HG02840 (cell line): ENCODE measurements at regions not wholly inside any gene's neighbourhood (a gene's known extent, or its start where the extent isn't known, plus 50 kb on each side); places are given as distances from the start of the nearest gene placed in this dataset.
"Not testable (repeated sequence)": the region's sequence is repeated elsewhere in the genome, so short reads cannot be mapped to it uniquely, and the experiment has no call there.

Source experiments
- ATAC-seq: cut with Tn5 transposase; IDR thresholded peaks from one replicate; pipeline ENCODE4 v1.9.1; 2021; ENCODE audit warnings: mild to moderate bottlenecking, moderate library complexity, moderate number of reproducible peaks; ENCODE audit not compliant: unreplicated experiment, low FRiP score

DNA sequence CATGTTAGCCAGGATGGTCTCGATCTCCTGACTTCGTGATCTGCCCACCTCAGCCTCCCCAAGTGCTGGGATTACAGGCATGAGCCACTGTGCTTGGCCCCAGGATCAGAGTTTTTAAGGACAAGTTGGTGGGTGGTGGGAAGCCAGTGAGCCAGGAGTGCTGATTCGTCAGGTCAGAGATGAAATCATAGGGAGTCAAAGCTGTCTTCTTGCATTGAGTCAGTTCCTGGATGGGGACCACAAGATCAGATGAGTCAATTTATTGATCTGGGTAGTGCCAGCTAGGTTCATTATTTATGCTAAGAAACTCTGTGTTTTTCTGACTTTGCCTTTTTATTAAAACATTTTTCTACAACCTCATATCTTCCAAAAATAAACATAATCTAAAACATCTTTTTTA, 423.8 kb downstream of the ARL4A start:
- no peak for ATAC-seq

GRCh38 chr7:13114240-13114639, 426.8 kb downstream of the ARL4A start:
- ATAC-seq: not testable (repeated sequence)

DNA sequence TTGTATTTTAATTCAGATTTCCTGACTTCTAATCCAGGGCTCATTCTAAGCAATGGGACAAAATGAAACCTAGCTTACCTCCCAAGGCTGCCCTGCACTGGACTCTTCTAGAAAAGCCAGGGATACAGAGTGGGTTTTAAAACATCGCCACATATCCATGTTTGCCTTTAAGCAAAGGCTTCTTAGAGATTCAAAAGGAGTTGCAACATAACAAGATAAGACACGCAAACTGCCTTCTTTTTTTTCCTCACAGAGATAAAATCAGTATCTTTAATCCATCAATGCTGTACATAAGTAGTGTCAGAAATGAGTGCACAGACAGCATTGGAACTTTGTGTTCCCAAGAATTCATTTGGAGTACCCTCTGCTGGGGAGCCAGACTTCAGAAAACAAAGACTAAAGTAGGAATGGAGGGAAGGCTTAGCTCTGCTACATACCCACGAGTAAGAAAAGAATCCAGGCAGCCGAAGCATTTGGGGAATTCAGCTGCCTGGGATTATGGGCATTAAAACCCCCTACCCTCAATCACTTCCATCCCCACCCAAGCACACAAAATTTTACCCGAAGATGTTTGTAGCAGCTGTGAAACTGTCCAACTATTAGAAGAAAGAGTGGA, 427.8 kb downstream of the ARL4A start:
- no peak for ATAC-seq

DNA sequence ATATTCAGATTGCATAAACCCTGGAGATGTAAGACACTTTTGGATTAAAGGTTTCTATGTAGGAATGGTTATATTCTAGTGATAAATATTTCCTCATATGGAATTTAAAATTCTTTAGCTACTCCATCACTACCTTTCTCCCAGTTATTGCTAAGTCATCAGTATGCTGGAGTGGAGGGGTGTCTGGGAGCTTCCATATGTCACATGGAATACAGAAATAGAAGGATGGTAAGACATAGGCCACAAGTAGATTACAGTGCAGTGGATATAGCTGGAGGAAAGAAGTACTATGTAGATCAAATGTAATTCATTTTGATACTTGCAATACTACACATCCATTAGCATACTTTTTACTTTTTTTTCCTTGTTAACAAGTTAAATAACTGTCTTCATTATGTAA, 428.4 kb downstream of the ARL4A start:
- ATAC-seq: no peak

GRCh38 chr7:13117103-13117502, 429.7 kb downstream of the ARL4A start:
- no peak for ATAC-seq

DNA sequence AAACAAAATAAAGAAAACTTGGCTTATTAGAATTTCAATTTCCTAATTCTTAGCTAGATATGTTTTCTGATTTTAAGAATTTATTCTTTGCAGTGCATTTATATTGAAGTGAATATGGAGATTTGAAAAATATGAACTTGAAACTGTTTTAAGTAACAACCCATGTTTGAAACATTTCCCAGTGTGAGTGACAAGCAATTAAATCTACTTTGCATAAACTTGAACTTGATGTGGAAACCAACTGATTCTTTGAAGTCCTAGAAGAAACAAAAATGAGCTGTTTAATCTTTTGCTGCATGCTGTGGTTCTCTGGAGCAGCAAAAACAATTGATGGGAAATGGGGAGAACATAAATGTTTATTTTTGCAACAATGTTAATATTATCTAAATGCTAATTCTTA, 430.2 kb downstream of the ARL4A start:
- ATAC-seq: no peak

DNA sequence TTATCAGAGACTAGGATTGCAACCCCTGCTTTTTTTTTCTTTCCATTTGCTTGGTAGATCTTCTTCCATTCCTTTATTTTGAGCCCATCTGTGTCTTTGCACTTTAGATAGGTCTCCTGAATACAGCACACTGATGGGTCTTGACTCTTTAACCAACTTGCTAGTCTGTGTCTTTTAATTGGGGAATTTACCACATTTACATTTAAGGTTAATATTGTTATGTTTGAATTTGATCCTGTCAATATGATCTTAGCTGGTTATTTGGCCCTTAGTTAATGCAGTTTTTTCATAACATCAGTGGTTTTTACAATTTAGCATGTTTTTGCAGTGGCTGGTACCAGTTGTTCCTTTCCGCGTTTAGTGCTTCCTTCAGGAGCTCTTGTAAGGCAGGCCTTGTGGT, 437.2 kb downstream of the ARL4A start:
- not testable (repeated sequence) for ATAC-seq

DNA sequence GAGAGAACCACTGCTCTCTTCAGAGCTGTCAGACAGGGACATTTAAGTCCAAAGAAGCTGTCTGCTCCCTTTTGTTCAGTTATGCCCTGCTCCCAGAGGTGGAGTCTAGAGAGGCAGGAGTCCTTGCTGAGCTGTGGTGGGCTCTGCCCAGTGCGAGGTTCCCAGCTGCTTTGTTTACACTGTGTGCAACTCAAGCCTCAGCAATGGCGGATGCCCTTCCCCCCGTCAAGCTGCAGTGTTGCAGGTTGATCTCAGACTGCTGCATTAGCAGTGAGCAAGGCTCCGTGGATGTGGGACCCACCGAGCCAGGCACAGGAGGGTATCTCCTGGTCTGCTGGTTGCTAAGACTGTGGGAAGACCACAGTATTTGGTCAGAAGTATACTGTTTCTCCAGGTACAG, 438.9 kb downstream of the ARL4A start:
- ATAC-seq: no peak

- ATAC-seq: no peak
Measured at GRCh38 chr7:13130321-13130720, 442.9 kb downstream of the ARL4A start.

GRCh38 chr7:13130906-13131305, 443.5 kb downstream of the ARL4A start:
- ATAC-seq: not testable (repeated sequence)

DNA sequence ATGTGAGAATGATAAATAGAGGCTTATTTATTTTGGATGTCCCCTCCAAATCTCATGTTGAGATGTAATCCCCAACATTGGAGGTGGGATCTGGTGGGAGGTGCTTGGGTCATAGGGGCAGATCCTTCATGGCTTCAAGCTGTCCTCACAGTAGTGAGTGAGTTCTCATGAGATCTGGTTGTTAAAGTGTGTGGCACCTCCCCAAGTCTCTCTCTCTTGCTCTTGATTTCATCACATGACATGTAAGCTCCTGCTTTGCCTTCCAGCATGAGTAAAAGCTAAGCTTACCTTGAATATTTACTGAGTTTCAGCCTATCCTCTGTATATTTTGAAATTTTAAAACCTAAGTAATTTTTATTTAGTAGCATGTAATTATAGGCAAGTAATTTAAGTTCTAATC, 444.9 kb downstream of the ARL4A start:
- ATAC-seq: no peak

GRCh38 chr7:13136345-13136744, 448.9 kb downstream of the ARL4A start:
- ATAC-seq: not testable (repeated sequence)

DNA sequence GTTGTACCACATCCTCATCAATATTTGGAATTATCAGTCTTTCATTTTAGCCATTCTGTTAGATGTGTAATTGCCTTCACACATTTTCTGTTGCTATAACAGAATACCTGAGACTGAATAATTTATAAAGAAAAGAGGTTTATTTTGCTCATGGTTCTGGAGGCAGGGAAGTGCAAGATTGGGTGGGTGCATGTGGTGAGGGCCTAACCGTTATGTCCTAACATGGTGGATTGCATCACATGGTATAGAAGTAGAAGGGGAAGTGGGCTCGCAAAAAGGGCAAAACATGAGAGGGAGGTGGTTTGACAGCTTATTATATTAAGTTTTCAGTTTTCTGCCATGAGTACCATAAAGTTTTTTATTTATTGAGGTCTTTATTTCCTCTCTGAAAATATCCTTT, 452.0 kb downstream of the ARL4A start:
- no peak for ATAC-seq

GRCh38 chr7:13144673-13145072, 457.2 kb downstream of the ARL4A start:
- ATAC-seq: no peak

DNA sequence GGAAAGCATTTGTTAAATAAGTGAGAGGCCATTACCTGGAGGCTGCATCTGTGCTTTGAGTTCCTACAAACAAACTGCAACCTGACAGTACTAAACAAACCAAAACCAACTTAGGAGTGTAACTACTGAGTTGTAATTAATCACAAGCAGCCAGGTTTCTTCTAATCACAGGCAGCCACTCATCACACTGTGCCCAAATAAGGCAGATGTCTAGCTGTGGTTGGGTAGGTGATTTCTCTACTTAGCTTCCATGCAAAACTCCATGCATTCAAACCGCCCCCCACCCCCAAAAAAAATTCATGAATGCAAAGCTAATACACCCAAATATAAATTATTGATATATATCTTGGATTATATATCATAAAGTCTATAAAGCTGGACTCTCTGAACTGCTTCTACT, 461.1 kb downstream of the ARL4A start:
- ATAC-seq: no peak

DNA sequence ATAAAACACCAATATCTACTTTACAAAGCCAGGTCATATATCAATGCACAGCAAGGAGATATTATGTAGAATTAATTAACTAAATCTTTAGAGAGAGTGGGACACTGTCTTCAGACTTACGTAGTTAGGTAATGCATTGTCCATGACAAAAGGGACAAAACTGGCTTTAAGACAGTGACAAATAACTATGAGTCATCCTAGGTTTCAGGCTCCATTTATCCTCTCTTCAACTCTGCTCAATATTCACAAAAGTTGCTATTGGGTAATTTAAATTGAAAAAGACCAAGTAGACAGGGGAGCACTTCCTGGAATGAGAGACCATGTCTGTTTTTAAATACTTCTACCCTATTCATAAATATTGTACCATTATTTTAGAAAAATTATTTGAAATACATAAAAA, 464.5 kb downstream of the ARL4A start:
- ATAC-seq: no peak

DNA sequence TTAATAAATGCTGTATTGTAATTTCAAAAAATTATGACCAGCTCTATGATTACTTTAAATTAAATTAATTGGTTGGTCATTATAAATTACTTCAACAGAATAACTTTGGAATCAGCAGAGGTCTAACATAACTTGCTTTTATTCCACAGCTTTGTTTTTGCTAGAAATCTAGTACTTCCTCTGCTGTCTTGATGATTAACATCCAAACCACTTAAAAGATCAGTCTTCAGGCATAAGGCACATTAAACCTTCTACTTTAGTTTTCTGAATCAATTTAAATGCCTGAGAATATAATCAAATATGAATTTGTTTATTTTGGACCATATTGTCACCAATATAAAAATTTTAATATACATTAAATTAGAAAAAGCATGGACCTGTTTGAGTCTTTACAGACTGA, 465.3 kb downstream of the ARL4A start:
- no peak for ATAC-seq

GRCh38 chr7:13153266-13153665, 465.8 kb downstream of the ARL4A start:
- ATAC-seq: no peak

DNA sequence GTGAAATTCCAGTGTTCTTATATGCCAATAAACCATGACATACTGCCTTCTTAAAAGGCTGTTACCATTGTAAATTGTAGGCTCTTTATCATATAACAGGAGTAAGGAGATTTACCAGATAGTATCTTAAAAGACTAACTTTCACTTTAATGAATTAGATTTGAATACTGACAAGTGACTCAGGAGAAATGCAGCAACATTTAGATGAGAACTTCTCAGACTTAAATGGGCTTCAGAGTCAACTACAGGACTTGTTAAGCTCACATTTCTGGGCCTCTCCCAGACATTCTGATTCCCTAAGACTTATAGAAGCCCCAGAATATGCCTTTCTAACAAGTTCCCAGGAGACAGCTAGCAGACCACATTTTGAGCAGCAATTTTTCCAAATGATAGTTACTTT, 466.3 kb downstream of the ARL4A start:
- ATAC-seq: no peak

DNA sequence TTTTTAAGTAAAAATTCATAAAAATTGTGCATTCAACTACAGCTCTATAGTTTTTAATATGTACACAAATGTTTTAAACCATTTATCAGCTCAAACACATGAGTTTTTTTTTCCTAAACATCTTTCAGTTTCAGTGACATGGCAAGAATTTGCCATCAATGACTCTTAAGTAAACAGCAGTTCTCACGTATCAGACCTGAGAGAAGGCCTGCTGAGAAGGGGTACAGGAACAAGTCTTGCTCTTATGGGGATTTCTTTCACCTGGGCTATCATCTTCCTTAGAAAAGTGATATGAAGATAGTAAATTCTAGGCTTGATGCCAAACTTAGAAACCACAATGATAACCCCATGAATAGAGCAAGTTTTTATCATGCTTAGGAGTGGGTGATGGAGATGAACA, 467.8 kb downstream of the ARL4A start:
- ATAC-seq: no peak

- ATAC-seq: no peak
Measured at GRCh38 chr7:13159003-13159402, 471.6 kb downstream of the ARL4A start.

DNA sequence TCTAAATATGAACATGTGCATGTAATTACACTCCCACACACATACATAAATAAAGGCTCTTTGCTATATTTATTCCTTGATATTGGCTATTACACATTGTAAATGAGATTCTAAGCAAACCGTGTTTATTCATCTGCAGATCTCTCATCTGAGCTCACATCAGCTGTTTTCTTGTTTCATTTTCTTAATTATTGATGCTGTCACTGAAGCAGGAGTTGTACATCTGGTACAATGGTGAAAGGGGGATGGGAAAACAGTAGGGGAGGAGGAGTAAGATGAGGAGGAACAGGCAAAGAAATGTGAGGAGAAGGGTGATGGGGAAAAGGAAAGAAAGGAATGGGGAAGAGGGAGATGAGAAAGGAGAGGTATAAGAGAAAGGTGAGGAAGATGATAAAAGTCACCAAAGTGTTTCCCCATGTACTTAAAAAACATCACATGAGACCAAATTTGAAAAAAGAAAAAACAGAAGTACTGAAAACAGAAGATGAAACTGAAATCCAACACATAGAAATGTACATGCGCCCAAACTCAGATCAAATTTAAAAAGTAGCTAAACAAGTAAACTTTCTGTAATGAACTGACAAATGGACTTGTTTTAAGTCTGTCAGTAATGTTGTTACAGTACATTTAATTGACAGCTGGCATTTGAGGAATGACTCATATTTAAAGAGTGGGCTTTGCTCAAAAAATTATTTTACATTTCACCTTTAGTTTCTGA, 472.2 kb downstream of the ARL4A start:
- ATAC-seq: no peak
